GM18868 (cell line): ENCODE measurements at regions not wholly inside any gene's neighbourhood (a gene's known extent, or its start where the extent isn't known, plus 50 kb on each side); places are given as distances from the start of the nearest gene placed in this dataset.

Experiments
- ATAC-seq: cut with Tn5 transposase; IDR thresholded peaks from one replicate; pipeline ENCODE4 v1.9.1; 2021; ENCODE audit warnings: mild to moderate bottlenecking, moderate library complexity; ENCODE audit not compliant: unreplicated experiment

- ATAC-seq, result no peak
Measured at GRCh38 chr15:98187549-98187948, 227.0 kb downstream of the ARRDC4 start.

GRCh38 chr15:98190914-98191313 is 230.4 kb downstream of the ARRDC4 start:
- no peak for ATAC-seq

GRCh38 chr15:98195796-98196195 is 235.3 kb downstream of the ARRDC4 start:
- no peak for ATAC-seq

GRCh38 chr15:98196371-98196770 is 235.9 kb downstream of the ARRDC4 start:
- no peak for ATAC-seq

GRCh38 chr15:98202256-98202655 is 241.8 kb downstream of the ARRDC4 start:
- no peak for ATAC-seq

- no peak for ATAC-seq
Measured at GRCh38 chr15:98203872-98204660, 243.6 kb downstream of the ARRDC4 start.

GRCh38 chr15:98207928-98208327 is 247.4 kb downstream of the ARRDC4 start:
- no peak for ATAC-seq

GRCh38 chr15:98213346-98213979 is 253.0 kb downstream of the ARRDC4 start:
- no peak for ATAC-seq

GRCh38 chr15:98216166-98216565 is 255.7 kb downstream of the ARRDC4 start:
- no peak for ATAC-seq

GRCh38 chr15:98217356-98217755 is 256.9 kb downstream of the ARRDC4 start:
- no peak for ATAC-seq

- ATAC-seq, result no peak
Measured at GRCh38 chr15:98221144-98221543, 260.6 kb downstream of the ARRDC4 start.

GRCh38 chr15:98221577-98221976 is 261.1 kb downstream of the ARRDC4 start:
- no peak for ATAC-seq

GRCh38 chr15:98226149-98226548 is 265.6 kb downstream of the ARRDC4 start:
- ATAC-seq, result no peak

GRCh38 chr15:98226578-98226977 is 266.1 kb downstream of the ARRDC4 start:
- no peak for ATAC-seq

GRCh38 chr15:98228846-98229245 is 268.3 kb downstream of the ARRDC4 start:
- ATAC-seq, result no peak

GRCh38 chr15:98230975-98231374 is 270.5 kb downstream of the ARRDC4 start:
- no peak for ATAC-seq

- no peak for ATAC-seq
Measured at GRCh38 chr15:98231696-98232440, 271.4 kb downstream of the ARRDC4 start.

- no peak for ATAC-seq
Measured at GRCh38 chr15:98232761-98233160, 272.3 kb downstream of the ARRDC4 start.

GRCh38 chr15:98233873-98234272 is 273.4 kb downstream of the ARRDC4 start:
- ATAC-seq, result no peak

- ATAC-seq, result no peak
Measured at GRCh38 chr15:98240303-98240702, 279.8 kb downstream of the ARRDC4 start.

GRCh38 chr15:98241032-98241554 is 280.6 kb downstream of the ARRDC4 start:
- ATAC-seq, result no peak

- no peak for ATAC-seq
Measured at GRCh38 chr15:98257290-98257689, 296.8 kb downstream of the ARRDC4 start.
